ENCODE measurements at regions not wholly inside any gene's neighbourhood (a gene's known extent, or its start where the extent isn't known, plus 50 kb on each side); places are given as distances from the start of the nearest gene placed in this dataset.

GRCh38 chr13:34512817-34513216 is 429.3 kb upstream of the NBEA start:
- no peak for DNase-seq

- no peak for DNase-seq
Measured at GRCh38 chr13:34513526-34513925, 428.5 kb upstream of the NBEA start.

GRCh38 chr13:34515201-34515600 is 426.9 kb upstream of the NBEA start:
- DNase-seq, result no peak

GRCh38 chr13:34521171-34521570 is 420.9 kb upstream of the NBEA start:
- DNase-seq, result no peak

- DNase-seq, result no peak
Measured at GRCh38 chr13:34522808-34523207, 419.3 kb upstream of the NBEA start.

GRCh38 chr13:34523406-34523805 is 418.7 kb upstream of the NBEA start:
- DNase-seq, result no peak

- DNase-seq, result no peak
Measured at GRCh38 chr13:34533941-34534340, 408.1 kb upstream of the NBEA start.

GRCh38 chr13:34542321-34542720 is 399.7 kb upstream of the NBEA start:
- DNase-seq, result no peak

- no peak for DNase-seq
Measured at GRCh38 chr13:34543836-34544235, 398.2 kb upstream of the NBEA start.

GRCh38 chr13:34545461-34545860 is 396.6 kb upstream of the NBEA start:
- DNase-seq, result no peak

GRCh38 chr13:34546344-34547250 is 395.5 kb upstream of the NBEA start:
- DNase-seq, result no peak

- DNase-seq, result no peak
Measured at GRCh38 chr13:34547929-34548328, 394.1 kb upstream of the NBEA start.

- no peak for DNase-seq
Measured at GRCh38 chr13:34553376-34553775, 388.7 kb upstream of the NBEA start.

- DNase-seq, result no peak
Measured at GRCh38 chr13:34555988-34556387, 386.1 kb upstream of the NBEA start.

GRCh38 chr13:34561033-34561432 is 381.0 kb upstream of the NBEA start:
- DNase-seq, result no peak

GRCh38 chr13:34567597-34567996 is 374.5 kb upstream of the NBEA start:
- DNase-seq, result no peak

- no peak for DNase-seq
Measured at GRCh38 chr13:34570698-34571353, 371.2 kb upstream of the NBEA start.

GRCh38 chr13:34571716-34572115 is 370.4 kb upstream of the NBEA start:
- DNase-seq, result no peak

GRCh38 chr13:34577051-34577450 is 365.0 kb upstream of the NBEA start:
- no peak for DNase-seq

GRCh38 chr13:34578471-34578870 is 363.6 kb upstream of the NBEA start:
- no peak for DNase-seq

GRCh38 chr13:34578917-34579316 is 363.2 kb upstream of the NBEA start:
- DNase-seq, result no peak

GRCh38 chr13:34583181-34583580 is 358.9 kb upstream of the NBEA start:
- no peak for DNase-seq

- DNase-seq, result no peak
Measured at GRCh38 chr13:34587576-34587975, 354.5 kb upstream of the NBEA start.

GRCh38 chr13:34588362-34588761 is 353.7 kb upstream of the NBEA start:
- DNase-seq, result no peak

Measured in hematopoietic multipotent progenitor cell treated with erythropoietin and hydrocortisone succinate and interleukin-3 and kit ligand, for 4 days (in vitro differentiated cells).